IPS-NIHi11 (cell line): ENCODE measurements at regions not wholly inside any gene's neighbourhood (a gene's known extent, or its start where the extent isn't known, plus 50 kb on each side); places are given as distances from the start of the nearest gene placed in this dataset.
"Not testable (repeated sequence)": the region's sequence is repeated elsewhere in the genome, so short reads cannot be mapped to it uniquely, and the experiment has no call there.

Experiments used
- DNase-seq: peaks from one replicate; pipeline ENCODE4 v3.0.0; 2012; ENCODE audit warnings: mixed read lengths, low spot score

DNA sequence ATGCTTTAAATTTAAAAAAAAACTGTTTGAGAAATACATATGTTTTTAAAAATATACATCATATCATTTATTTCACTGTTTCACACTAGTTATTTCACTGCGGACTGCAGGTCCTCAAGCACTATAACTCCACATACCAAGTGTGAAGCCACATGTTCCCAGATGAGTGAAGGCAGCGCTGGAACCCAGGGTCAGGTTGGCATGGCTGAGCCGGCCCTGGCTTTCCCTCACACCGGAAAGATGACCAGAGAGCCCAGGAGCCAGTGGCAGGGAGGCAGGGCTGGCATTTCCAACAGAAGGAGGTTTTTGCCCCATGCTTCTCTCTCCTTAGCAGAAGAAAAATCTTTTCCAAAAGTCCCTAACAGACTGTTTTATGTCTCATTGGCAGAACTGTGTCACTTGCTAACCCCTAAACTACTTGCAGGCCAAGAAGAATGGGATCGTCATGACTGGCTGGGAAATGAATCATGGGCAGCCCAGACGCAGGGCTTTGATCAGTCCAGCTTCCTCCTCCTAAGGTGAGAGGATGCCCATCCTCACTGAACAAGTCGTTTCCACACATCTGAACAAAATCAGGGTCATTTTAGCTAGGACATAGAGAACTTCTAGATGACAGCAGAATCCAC, 287.6 kb upstream of the HNRNPA3 start:
- no peak for DNase-seq

DNA sequence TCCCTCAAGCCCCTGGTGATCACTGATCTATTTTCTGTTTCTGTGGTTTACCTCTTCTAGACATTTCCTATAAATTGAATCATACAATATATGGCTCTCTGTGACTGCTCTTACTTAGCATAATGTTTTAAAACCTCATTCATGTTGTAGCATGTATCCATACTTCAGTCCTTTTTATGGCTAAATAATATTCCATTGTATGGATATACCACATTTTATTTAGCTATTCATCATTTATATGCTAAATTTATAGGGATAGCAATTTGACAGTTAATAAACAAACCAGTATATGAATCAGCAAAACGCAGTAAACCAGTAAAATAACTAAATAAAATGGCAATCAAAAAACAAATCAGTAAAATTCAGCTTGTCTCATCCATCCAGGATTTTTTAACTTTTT, 286.1 kb upstream of the HNRNPA3 start:
- DNase-seq, result no peak

DNA sequence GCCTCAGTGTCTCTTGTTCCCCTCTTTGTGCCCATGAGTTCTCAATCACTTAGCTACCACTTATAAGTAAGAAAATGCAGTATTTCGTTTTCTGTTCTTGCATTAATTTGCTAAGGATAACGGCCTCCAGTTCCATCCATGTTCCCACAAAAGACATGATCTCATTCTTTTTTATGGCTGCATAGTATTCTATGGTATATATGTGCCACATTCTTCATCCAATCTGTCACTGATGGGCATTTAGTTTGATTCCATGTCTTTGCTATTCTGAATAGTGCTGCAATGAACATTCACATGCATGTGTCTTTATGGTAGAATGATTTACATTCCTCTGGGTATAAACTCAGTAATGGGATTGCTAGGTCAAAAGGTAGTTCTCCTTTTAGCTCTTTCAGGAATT, 283.2 kb upstream of the HNRNPA3 start:
- not testable (repeated sequence) for DNase-seq

DNA sequence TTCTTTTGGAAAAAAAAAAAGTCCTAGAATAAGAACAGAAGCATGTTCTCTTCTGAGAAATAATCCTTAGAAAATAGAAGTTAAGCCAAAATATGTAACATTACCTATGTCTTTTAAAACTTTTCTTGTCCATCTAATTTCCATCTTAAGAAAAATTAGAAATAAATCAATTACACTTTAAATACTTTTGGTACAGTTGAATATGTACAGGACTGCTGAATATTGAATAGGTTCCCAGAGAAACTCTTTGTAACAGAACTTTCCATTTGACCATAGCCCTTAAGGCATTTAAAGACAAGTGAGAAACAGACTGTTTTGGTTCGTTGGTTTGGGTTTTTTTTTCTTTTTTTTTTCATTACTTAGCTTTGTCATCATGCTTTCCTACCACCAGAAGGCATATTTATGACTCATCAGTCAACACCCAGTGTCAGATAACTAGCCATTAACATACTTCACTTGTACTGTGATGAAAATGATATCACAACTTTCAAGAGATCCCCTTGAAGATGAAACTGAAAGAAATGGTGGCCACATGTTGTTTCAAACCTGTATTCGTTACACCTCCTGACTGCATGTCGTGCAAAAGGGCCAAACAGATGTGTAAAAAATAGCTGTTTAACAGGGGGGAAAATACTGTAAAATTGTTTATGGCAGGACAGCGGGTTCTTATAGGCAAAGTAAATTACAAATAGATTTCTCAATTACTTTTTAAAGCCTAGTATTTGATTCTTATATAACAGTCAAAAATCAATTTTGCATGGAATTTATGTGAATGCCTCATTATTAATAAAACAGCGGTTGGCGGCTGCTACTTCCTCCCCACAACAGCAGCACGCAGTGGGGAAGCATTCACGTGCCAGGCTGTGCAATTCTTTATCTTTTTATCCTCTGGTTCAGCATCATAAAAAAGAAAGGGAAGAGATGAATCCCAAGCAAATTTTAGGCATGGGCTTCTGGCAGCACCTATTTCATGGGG, 280.7 kb upstream of the HNRNPA3 start:
- DNase-seq, result peak; percentile 12

DNA sequence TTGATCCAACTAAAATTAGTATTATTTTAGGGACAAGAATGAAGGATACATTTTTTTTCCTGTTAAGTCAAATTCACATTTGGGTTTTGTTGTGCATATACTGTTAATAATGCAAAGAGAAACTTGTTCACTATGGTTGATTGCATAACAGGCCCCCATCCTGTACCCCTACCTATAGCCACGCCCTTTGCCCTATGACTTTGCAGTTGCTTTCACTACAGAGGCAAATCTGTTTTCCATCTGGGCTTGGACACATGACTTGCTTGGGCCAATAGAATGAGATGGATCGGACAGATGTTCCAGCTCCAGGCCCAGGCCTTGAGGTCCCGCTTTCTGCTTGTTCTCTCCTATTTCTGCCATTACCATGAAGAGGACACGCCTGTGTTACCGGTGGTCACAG, 278.5 kb upstream of the HNRNPA3 start:
- DNase-seq, result no peak

DNA sequence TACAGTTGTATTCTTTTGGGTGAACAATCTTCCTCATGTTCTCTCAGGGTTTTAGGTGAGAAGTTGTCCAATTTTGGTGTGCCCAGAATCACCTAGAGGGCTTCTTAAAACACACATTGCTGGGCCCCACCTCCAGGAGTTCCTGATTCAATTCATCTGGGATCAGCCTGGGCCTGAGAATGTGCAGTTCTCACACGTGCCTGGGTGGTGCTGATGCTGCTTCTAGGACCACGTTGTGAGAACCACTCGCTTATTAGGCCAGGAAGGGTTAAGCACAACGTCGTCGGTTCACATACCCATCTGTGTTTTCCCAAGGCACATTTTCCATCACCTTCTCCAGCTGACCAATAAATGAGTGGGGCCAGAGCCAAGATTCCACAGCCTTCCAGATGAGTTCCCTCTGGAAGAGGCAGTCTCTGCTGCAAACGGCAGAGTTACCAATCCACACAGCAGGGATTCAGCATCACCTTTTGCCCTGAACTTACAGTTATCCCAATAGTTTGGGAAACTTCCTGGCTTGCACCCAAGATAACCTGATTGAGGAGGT, 277.7 kb upstream of the HNRNPA3 start:
- no peak for DNase-seq

GRCh38 chr2:176935543-176936102, 277.0 kb upstream of the HNRNPA3 start:
- DNase-seq, result no peak

DNA sequence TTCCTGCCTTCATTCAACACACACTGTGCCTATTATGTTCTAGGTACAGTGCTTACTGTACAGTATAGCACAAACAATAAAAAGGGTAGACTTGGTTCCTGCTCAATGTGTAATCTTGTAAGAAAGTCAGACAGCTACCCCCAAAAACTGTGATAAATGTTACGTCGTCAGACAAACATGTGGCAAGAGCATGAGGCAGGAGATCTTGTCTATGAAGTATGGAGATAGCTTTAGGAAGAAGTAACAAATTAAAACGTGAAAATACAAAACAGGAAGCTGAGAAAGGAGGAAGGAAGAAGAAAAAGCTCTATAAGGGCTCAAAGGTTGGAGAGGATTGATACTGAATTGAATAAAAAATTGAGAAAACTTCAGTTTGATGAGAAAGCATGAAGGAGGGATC, 276.2 kb upstream of the HNRNPA3 start:
- no peak for DNase-seq

- DNase-seq, result no peak
Measured at GRCh38 chr2:176944998-176945397, 267.6 kb upstream of the HNRNPA3 start.

DNA sequence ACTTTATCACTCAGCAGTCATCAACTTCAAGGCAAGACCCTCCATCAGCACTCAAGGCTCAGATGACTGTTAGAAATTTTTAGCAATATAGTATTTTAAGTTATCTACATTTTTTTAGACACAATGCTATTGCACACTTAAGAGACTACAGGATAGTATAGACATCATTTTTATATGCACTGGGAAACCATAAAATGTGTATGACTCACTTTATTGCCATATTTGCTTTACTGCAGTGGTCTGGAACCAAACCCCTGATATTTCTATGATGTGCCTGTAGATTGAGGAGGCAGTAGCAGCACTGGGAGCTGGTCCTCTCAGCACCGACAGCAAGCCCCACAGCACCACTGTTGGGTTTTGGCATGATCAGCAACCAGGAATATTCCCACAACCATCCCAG, 264.8 kb upstream of the HNRNPA3 start:
- DNase-seq, result no peak

DNA sequence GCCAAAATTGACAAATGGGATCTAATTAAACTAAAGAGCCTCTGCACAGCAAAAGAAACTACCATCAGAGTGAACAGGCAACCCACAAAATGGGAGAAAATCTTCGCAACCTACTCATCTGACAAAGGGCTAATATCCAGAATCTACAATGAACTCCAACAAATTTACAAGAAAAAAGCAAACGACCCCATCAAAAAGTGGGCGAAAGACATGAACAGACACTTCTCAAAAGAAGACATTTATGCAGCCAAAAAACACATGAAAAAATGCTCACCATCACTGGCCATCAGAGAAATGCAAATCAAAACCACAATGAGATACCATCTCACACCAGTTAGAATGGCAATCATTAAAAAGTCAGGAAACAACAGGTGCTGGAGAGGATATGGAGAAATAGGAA, 261.4 kb upstream of the HNRNPA3 start:
- DNase-seq, result not testable (repeated sequence)

GRCh38 chr2:176956791-176957190, 255.8 kb upstream of the HNRNPA3 start:
- no peak for DNase-seq

- DNase-seq, result no peak
Measured at GRCh38 chr2:176959614-176960013, 253.0 kb upstream of the HNRNPA3 start.

DNA sequence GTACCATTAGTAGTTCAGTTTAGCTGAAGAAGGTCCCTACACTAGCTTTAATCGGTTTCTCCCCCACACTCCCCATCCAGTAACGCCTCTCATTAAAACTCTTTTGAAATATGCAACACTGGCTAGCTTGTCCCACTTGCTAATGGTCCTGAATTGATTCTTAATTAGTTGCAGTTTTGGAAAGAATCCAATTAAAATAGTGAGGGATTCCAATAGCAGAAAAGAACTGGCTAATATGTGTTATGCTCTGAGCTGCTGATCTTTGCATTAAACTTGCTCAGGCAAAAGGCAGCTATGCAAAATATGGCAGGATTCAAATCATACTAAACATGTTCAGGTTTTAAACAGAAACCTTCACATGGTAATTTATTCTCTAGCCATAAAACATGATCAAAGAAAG, 252.5 kb upstream of the HNRNPA3 start:
- no peak for DNase-seq

DNA sequence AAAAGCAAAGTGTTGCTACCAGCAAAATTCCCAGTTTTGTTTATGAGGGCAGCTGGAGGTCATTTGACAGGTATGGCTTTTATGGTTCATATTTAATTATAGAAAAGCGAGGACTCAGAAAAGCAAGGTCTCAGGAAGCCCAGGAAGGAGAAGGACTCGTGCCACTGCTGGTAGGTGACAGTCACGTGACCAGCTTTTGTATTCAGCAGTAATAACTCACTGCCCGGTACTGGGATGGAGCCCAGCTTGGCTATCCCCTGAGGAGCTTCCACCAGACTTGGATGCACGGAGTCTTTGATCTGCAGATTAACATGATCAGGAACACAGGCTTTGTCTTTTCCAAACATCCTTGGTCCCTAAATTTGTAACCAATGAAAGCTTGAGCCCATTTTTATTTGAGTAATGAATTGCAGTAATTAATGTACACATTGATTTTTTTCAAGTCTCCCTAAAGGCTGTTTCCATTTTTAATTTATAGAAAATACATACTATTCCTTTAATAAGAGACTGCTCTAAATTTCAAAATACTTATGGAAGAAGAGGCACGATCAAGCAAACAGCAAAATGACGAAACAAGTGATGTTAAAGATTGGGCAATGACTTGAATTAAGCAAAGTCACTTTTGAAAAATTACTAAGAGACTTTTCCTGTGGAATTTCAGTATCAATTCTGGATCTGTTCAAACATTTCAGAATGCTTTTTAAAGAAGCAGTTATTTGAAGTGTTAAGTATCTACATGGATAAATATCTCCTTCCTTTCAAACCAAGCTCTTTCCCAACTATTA, 251.7 kb upstream of the HNRNPA3 start:
- peak; percentile 17 for DNase-seq

GRCh38 chr2:176961775-176962619, 250.6 kb upstream of the HNRNPA3 start:
- peak; percentile 8 for DNase-seq

DNA sequence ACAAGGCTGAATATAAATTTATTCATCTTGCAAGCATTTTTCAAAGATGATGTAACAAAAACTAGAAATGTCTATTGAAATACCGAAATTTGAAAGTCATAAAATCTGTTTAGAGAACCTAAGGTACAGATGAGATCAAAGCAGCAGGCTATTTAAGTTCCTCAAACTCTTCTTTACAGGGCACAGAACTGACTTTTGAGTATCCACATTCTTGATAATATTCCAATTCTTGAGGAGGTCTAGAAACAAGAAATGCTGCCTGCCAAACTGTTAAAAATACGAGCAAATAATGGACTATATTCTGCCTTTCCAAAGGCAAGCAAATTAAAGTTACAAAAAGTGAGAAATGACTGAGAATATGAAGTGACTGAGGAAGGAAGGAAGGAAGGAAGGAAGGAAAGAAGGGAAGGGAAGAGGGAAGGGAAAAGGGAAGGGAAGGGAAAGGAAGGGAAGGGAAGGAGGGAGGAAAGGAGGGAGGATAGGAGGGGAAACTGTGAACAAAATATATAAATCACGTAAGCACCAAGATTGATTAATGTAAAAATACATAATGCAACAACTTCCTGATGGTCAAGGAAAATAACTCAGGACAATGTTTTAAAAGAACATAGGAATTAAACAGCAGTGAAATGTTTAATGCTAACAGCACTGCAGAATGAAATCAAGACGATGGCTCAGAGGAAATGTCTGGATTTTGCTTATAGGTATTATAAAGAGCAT, 248.9 kb upstream of the HNRNPA3 start:
- DNase-seq, result no peak

GRCh38 chr2:176967911-176968450, 244.6 kb upstream of the HNRNPA3 start:
- no peak for DNase-seq

DNA sequence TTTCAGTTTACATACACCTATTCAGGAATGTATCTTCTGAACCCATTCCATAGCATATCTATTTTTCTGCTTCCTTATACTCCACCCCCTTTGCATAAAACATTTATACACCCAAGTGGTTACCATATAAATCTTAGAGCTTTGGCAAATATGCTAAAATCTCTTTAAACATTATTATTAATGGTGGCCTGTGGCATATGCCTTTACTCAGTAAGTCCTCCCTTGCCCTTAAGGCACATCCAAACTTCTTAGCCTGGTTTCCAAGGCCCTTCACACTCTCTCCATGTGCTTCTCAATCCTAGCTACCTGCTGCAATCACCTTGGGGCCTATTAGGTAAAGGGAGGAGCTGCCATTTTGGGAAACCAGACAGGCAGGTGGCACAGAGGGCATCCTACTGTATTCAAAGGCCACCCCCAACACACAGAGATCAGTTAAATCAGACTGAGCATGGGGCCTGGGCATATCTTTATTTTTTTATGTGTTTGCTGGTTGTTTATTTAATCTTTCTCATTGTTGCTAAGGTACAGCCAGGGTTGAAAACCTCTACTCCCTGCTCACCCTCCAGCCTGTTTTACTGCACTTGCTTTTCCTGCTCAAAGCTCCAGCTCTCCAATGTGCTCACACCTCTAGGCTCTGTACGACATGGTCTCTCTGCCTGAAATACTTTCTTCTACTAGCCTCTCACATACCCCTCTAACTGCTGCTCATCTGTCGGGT, 242.8 kb upstream of the HNRNPA3 start:
- no peak for DNase-seq
